ENCODE measurements at regions not wholly inside any gene's neighbourhood (a gene's known extent, or its start where the extent isn't known, plus 50 kb on each side); places are given as distances from the start of the nearest gene placed in this dataset.

DNA sequence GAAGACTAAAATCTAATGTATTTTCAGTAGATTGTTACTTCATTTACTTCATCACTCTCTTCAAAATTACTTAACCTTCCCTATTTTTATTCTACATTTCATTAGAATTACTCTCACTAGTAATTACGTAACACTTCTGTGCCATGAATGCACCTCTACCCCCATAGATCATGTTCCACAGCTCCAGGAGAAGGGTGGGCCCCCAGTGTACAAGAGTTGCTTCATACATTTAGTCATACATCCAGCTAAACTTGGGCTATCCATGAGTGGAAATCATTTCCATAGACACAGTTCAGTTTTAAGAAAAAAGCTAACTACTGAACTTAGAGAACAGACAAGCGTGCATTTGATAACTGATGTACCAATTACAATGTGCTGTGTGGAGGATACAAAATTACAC is 104.2 kb downstream of the HSFY1 start:
- no peaks in the 10 kb centered on the region for H3K36me3 ChIP-seq (ENCODE audit: insufficient read depth, low read length)
- no peak overlapping the region for H3K4me2 ChIP-seq (ENCODE audit: low read length)
- H3K9ac ChIP-seq (ENCODE audit: low read length) = no peak overlapping the region

DNA sequence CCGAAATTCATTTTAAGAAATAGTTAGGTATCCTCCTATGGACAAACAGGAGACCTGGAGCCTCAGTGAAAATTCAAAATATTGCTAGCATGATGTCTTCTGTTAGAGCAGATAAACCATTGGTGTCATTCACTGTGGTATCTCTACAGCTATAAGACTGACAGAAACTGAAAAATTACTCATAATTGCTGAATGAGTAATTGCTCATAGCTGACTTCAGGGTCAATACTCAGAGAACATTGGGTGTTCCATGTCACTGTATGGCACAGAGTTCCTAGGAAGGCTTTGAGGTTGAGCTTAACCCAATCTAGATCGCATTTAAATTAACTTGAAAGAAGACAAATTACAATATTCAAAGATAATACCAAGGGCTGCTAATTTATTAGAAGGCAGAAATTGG is 109.0 kb downstream of the HSFY2 start:
- no peak overlapping the region for H2AFZ ChIP-seq (ENCODE audit: low read length)
- no peak overlapping the region for H3K4me3 ChIP-seq (ENCODE audit: low read depth, low read length, poor library complexity, severe bottlenecking)
- H4K20me1 ChIP-seq (ENCODE audit: insufficient read depth, low read length) = no peaks in the 10 kb centered on the region
- H3F3A ChIP-seq (ENCODE audit: insufficient read depth, low read length) = no peaks in the 10 kb centered on the region
- no peak for TF ChIP-seq EZH2 (IDR thresholded peaks at IDR 0.05; ENCODE audit: borderline replicate concordance, low read length)
- TF ChIP-seq, protein P1, sequence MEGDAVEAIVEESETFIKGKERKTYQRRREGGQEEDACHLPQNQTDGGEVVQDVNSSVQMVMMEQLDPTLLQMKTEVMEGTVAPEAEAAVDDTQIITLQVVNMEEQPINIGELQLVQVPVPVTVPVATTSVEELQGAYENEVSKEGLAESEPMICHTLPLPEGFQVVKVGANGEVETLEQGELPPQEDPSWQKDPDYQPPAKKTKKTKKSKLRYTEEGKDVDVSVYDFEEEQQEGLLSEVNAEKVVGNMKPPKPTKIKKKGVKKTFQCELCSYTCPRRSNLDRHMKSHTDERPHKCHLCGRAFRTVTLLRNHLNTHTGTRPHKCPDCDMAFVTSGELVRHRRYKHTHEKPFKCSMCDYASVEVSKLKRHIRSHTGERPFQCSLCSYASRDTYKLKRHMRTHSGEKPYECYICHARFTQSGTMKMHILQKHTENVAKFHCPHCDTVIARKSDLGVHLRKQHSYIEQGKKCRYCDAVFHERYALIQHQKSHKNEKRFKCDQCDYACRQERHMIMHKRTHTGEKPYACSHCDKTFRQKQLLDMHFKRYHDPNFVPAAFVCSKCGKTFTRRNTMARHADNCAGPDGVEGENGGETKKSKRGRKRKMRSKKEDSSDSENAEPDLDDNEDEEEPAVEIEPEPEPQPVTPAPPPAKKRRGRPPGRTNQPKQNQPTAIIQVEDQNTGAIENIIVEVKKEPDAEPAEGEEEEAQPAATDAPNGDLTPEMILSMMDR (IDR thresholded peaks at IDR 0.05; ENCODE audit: low read length) = no peak
- H3K9me2 ChIP-seq (ENCODE audit: low read depth, low read length) = no peaks in the 10 kb centered on the region
- no peak overlapping the region for H3K9ac ChIP-seq (ENCODE audit: low read length)
- no peaks in the 10 kb centered on the region for H3K9me3 ChIP-seq (ENCODE audit: low read length)
- no peak overlapping the region for H3K4me2 ChIP-seq (ENCODE audit: low read length)
- no peaks in the 10 kb centered on the region for H3K36me3 ChIP-seq (ENCODE audit: insufficient read depth, low read length)
- H3K27me3 ChIP-seq (ENCODE audit: insufficient read depth, low read length) = no peaks in the 10 kb centered on the region
- H3K79me2 ChIP-seq (ENCODE audit: insufficient read depth, low read length) = no peaks in the 10 kb centered on the region
- no peaks in the 10 kb centered on the region for H3K4me1 ChIP-seq (ENCODE audit: insufficient read depth, low read length, severe bottlenecking)
- H3K27ac ChIP-seq (ENCODE audit: low read depth, low read length, poor library complexity, severe bottlenecking) = no peak overlapping the region

More for the DNA sequence above, 104.2 kb downstream of the HSFY1 start:
- Histone ChIP-seq H3K9me2 (ENCODE audit: low read depth, low read length) (no peaks in the 10 kb centered on the region), H4K20me1 (ENCODE audit: insufficient read depth, low read length) (no peaks in the 10 kb centered on the region), H3K27me3 (ENCODE audit: insufficient read depth, low read length) (no peaks in the 10 kb centered on the region), H3F3A (ENCODE audit: insufficient read depth, low read length) (no peaks in the 10 kb centered on the region), H3K27ac (ENCODE audit: low read depth, low read length, poor library complexity, severe bottlenecking) (no peak overlapping the region), H3K79me2 (ENCODE audit: insufficient read depth, low read length) (no peaks in the 10 kb centered on the region), H3K4me3 (ENCODE audit: low read depth, low read length, poor library complexity, severe bottlenecking) (no peak overlapping the region), H2AFZ (ENCODE audit: low read length) (no peak overlapping the region), H3K9me3 (ENCODE audit: low read length) (no peaks in the 10 kb centered on the region), H3K4me1 (ENCODE audit: insufficient read depth, low read length, severe bottlenecking) (no peaks in the 10 kb centered on the region)
- TF ChIP-seq, protein P1 (IDR thresholded peaks at IDR 0.05; ENCODE audit: low read length) = no peak
- no peak for TF ChIP-seq EZH2 (IDR thresholded peaks at IDR 0.05; ENCODE audit: borderline replicate concordance, low read length)

DNA sequence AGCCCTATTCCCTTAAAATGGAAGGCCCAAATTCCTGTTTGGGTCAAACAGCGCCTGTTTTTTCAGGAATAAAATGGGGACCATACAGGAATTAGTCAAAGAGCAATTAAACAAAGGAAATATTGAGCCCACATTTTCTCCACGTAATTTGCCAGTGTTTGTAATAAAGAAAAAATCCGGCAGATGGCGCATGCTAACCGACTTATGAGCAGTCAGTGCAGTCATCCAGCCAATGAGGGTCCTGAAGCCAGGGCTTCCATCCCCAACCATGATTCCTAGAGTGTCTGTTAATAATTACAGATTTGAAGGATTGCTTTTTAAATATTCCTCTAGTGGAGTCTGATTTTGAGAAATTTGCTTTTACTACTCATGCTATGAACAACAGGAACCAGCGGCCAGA is 103.7 kb downstream of the HSFY2 start:
- Histone ChIP-seq H3K27ac (ENCODE audit: low read depth, low read length, poor library complexity, severe bottlenecking) (no peak overlapping the region), H3K36me3 (ENCODE audit: insufficient read depth, low read length) (no peaks in the 10 kb centered on the region), H3K9ac (ENCODE audit: low read length) (no peak overlapping the region), H3K79me2 (ENCODE audit: insufficient read depth, low read length) (no peaks in the 10 kb centered on the region), H3K4me3 (ENCODE audit: low read depth, low read length, poor library complexity, severe bottlenecking) (no peak overlapping the region), H4K20me1 (ENCODE audit: insufficient read depth, low read length) (no peaks in the 10 kb centered on the region), H3K9me3 (ENCODE audit: low read length) (no peaks in the 10 kb centered on the region), H3K4me2 (ENCODE audit: low read length) (no peak overlapping the region), H2AFZ (ENCODE audit: low read length) (no peak overlapping the region), H3K27me3 (ENCODE audit: insufficient read depth, low read length) (no peaks in the 10 kb centered on the region), H3F3A (ENCODE audit: insufficient read depth, low read length) (no peaks in the 10 kb centered on the region), H3K9me2 (ENCODE audit: low read depth, low read length) (no peaks in the 10 kb centered on the region), H3K4me1 (ENCODE audit: insufficient read depth, low read length, severe bottlenecking) (no peaks in the 10 kb centered on the region)
- TF ChIP-seq EZH2 (IDR thresholded peaks at IDR 0.05; ENCODE audit: borderline replicate concordance, low read length) = no peak
- TF ChIP-seq, protein P1 (IDR thresholded peaks at IDR 0.05; ENCODE audit: low read length) = peak; percentile 48

Data from OCI-LY1 (cell line).